ENCODE measurements at regions not wholly inside any gene's neighbourhood (a gene's known extent, or its start where the extent isn't known, plus 50 kb on each side); places are given as distances from the start of the nearest gene placed in this dataset.
A peak's percentile ranks its signal among the peaks of the same experiment; 100 is the strongest.

DNA sequence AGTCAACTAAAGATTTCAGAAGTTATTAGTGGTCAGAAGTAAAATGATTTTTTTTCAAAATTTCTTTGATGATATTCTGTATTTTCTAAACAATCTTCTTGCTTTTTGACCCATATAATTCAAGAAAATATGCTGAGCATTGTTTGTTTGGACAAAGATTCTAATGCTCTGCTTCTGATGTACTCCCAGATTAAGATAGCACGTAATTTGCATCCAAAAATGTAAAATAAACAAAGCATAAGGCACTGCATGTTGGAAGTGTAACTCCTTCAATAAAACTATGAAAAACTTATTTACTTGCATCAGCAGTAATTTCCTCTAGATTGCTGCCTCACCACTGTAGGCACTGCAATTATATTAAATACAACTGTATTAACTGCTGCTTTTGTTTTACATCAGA lies 1054.1 kb downstream of the TTLL7 start:
- no peaks in the 10 kb centered on the region for H3K4me1 ChIP-seq
- DNase-seq, result peak in 1 of 4 donors; percentile 55
- no peaks in the 10 kb centered on the region for H3K9me3 ChIP-seq
- no peaks in the 10 kb centered on the region for H3K36me3 ChIP-seq
- intact Hi-C loops (cut with DNase I), result no loop called here
- no peak for ATAC-seq
- H3K4me3 ChIP-seq, result no peak overlapping the region
- no peaks in the 10 kb centered on the region for H3K27me3 ChIP-seq
- TF ChIP-seq, protein P1, sequence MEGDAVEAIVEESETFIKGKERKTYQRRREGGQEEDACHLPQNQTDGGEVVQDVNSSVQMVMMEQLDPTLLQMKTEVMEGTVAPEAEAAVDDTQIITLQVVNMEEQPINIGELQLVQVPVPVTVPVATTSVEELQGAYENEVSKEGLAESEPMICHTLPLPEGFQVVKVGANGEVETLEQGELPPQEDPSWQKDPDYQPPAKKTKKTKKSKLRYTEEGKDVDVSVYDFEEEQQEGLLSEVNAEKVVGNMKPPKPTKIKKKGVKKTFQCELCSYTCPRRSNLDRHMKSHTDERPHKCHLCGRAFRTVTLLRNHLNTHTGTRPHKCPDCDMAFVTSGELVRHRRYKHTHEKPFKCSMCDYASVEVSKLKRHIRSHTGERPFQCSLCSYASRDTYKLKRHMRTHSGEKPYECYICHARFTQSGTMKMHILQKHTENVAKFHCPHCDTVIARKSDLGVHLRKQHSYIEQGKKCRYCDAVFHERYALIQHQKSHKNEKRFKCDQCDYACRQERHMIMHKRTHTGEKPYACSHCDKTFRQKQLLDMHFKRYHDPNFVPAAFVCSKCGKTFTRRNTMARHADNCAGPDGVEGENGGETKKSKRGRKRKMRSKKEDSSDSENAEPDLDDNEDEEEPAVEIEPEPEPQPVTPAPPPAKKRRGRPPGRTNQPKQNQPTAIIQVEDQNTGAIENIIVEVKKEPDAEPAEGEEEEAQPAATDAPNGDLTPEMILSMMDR (IDR thresholded peaks at IDR 0.05), result no peak
- H3K27ac ChIP-seq, result no peak overlapping the region

DNA sequence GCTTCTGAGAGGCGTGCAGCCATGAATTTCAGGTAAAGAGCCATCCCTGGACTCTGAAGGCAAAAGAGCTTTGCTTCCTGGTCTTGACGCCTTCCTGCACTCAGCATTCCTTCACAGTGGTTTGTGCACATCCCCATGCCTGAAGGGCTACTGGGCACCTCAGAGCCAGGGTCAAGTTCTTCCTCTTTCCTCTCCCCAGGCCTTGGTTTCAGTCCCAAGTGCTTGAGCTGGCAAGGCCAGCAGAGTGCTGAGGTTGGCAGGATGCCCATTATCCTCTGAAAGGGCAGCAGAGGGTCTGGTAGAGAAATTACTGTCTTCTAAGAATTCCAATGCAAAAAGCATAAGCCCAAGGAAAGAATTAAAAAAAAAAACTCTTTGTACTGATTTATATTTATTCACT lies 1064.9 kb downstream of the TTLL7 start:
- Histone ChIP-seq H3K36me3 (no peaks in the 10 kb centered on the region), H3K27me3 (no peaks in the 10 kb centered on the region), H3K4me3 (no peak overlapping the region), H3K27ac (no peak overlapping the region), H3K4me1 (peaks cover 0 to 6% of the 10 kb centered on the region in 2 donors), H3K9me3 (peaks cover 0 to 9% of the 10 kb centered on the region in 2 donors)
- intact Hi-C loops (cut with DNase I), result no loop called here
- peak; percentile 54 for ATAC-seq
- DNase-seq, result no peak
- TF ChIP-seq, protein P1 (IDR thresholded peaks at IDR 0.05), result no peak

DNA sequence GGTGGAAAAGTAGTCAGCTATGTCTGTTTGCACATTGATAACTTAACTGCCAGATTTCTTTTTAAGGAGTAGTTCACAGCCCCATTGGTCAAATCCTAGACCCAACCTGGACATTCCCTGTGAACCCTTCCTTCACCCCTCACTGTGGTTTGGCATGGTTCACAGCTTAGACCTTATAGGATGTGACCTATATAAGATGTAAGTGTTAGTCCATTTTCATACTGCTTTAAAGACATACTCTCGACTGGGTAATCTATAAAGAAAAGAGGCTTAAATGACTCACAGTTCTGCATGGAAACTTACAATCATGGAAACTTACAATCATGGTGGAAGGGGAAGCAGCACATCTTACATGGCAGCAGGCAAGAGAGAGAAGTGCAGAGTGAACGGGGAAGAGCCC lies 1066.2 kb downstream of the TTLL7 start:
- H3K4me1 ChIP-seq, result peaks cover 0 to 6% of the 10 kb centered on the region in 2 donors
- H3K9me3 ChIP-seq, result peaks cover 0 to 5% of the 10 kb centered on the region in 2 donors
- intact Hi-C loops (cut with DNase I), result no loop called here
- TF ChIP-seq, protein P1 (IDR thresholded peaks at IDR 0.05), result no peak
- H3K27ac ChIP-seq, result no peak overlapping the region
- no peak for ATAC-seq
- no peaks in the 10 kb centered on the region for H3K27me3 ChIP-seq
- no peak for DNase-seq
- H3K36me3 ChIP-seq, result no peaks in the 10 kb centered on the region
- H3K4me3 ChIP-seq, result no peak overlapping the region

DNA sequence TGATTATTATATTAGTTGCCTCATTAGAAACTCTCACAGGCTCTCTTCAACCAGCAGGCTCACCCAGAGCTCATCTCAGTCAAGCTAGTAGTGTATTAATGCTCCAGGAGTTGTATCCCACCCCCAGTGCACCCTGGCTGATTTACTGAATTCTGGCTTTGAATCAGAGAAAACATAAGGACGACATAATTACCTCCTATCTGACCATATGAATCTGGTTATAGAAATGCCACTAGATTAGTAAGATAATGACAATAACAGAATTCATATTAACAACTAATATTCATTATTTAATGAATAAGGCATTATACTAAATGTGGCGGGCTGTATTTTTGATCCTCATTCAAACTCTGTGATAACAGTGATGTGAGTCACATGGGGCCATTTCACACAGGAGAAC lies 1066.7 kb downstream of the TTLL7 start:
- Histone ChIP-seq H3K36me3 (no peaks in the 10 kb centered on the region), H3K9me3 (peaks cover 0 to 5% of the 10 kb centered on the region in 2 donors), H3K4me3 (no peak overlapping the region), H3K4me1 (peaks cover 0 to 6% of the 10 kb centered on the region in 2 donors), H3K27ac (no peak overlapping the region), H3K27me3 (no peaks in the 10 kb centered on the region)
- TF ChIP-seq, protein P1 (IDR thresholded peaks at IDR 0.05), result no peak
- DNase-seq (no peak), ATAC-seq (no peak)
- intact Hi-C loops (cut with DNase I), result no loop called here

DNA sequence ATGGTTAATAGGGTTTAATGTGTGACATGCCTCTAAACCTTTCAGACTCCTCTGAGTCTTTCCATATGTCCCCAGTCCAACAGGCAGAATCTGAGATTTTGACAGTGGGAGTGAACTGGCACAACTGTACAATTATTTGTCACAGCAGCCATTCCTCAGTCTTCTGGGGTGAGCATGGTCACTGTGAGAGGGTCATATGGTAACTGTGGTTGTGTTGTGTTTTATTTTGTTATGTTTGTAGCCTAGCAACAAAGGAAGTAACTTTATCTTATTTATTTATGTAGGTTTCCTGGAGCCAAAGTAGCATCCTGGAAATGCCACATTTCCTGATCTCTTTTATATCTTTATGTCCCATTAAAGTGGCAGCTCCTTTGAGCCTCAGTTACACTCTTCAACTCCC lies 1067.9 kb downstream of the TTLL7 start:
- DNase-seq, result peak in 1 of 4 donors; percentile 69
- ATAC-seq, result peak; percentile 39
- peaks cover 0 to 6% of the 10 kb centered on the region in 2 donors for H3K4me1 ChIP-seq

More for the DNA sequence above, 1067.9 kb downstream of the TTLL7 start:
- Histone ChIP-seq H3K9me3 (peaks cover 0 to 2% of the 10 kb centered on the region in 2 donors), H3K4me3 (no peak overlapping the region), H3K27me3 (no peaks in the 10 kb centered on the region), H3K27ac (no peak overlapping the region), H3K36me3 (no peaks in the 10 kb centered on the region)
- intact Hi-C loops (cut with DNase I), result no loop called here
- TF ChIP-seq, protein P1 (IDR thresholded peaks at IDR 0.05), result no peak

All from left lung (tissue), 4 donors.